ENCODE measurements at regions not wholly inside any gene's neighbourhood (a gene's known extent, or its start where the extent isn't known, plus 50 kb on each side); places are given as distances from the start of the nearest gene placed in this dataset.
"Not testable (repeated sequence)": the region's sequence is repeated elsewhere in the genome, so short reads cannot be mapped to it uniquely, and the experiment has no call there.

DNA sequence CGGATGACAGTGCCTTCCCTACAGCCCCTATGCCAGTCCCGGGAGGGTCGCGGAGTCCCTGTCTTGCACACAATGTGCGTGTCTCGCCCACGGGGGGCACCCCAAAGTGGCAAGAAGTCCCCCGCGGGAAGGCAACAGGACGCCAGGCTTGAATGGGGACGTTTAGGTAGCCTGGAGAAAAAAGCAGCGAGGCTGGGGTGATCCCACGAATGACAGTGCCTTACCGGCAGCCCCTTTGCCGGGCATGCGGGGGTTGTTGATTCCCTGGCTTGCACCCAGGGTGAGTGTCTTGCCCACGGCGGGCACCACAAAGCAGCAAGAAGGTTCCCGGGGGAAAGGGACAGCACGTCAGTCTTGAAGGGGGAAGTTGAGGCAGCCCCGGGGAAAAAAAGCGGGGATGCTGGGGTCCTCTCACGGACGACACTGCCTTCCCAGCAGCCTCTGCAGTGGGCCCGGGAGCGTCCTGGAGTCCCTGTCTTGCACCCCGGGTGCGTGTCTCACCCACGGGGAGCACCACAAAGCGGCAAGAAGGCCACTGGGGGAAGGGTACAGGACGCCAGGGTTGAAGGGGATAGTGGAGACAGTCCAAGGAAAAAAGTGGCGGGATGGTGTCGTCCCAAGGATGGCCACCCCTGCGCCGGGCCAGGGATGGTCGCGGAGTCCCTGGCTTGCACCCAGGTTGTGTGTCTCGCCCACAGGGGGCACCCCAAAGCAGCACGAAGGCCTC is 156.8 kb upstream of the ALG10B start:
- DNase-seq (ENCODE audit: low spot score): no peak

DNA sequence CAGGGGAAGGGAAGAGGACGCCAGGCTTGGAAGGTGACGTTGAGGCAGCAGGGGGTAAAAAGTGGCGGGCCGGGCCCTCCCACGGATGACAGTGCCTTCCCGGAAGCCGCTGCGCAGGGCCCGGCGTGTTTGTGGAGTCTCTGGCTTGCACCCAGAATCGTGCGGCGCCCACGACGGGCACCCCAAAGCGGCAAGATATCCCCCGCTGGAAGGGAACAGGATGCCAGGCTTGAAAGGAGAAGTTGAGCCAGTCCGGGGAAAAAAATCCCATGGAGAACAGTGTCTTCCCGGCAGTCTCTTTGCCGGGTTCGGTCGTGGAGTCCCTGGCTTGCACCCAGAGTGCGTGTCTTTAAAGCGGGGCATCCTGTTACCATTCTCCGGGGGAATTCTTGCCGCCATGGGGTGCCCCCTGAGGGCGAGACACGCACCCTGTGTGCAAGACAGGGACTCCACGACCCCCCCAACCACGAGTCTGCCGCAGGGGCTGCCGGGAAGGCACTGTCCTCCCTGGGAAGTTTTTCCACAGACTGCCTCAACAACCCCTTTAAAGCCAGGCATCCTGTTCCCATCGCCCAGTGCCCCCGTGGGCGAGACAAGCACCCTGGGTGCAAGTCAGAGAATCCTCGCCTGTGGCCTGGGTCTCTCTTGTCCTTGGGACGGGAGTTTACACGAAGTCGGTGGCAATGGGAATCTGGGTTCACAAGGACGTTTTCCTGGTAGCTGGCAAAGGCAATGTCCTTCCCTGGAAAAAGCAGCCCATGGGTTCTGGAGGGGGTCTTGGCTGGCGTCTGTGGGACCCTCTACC is 156.1 kb upstream of the ALG10B start:
- no peak for DNase-seq (ENCODE audit: low spot score)

DNA sequence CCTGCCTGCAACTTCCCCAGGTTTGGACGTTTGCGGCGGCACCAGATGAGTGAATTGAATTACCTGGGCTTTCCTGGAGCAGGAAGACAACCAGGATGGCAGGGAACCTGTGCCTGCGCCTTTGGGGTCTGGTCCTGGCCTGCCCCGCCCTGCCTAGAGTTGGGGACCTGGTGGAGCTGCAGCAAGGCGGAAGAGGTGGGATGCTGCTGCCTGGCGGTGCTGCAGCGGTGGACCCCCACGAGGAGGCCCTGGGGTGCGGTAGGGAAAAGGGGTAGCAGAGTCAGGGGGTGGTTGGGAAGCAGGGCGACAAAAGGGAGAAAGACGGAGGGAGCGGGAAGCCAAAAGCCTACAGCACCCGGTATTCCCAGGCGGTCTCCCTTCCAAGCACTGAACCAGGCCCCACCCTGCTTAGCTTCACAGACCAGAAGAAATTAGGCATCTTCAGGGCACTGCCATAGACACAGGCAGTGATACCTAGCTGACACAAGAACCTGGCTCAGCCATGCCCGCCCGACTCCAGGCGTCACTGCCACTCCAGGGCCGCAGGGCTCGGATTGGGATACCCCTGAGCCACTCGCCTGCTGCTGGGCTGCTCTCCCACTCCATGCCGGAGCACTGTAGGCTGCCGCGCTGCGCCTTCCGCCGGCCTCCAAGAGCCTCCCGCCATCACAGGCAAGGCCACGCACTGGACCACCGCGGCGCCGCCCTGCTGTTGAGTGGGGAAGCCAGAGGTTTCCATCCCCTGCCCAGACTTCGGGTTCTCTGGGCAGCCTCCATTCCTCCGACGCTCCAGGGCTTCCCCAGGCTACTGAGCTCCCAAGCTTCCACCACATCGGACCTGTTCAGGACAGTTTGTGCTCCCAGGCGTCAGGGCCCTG is 155.2 kb upstream of the ALG10B start:
- DNase-seq (ENCODE audit: low spot score): no peak

DNA sequence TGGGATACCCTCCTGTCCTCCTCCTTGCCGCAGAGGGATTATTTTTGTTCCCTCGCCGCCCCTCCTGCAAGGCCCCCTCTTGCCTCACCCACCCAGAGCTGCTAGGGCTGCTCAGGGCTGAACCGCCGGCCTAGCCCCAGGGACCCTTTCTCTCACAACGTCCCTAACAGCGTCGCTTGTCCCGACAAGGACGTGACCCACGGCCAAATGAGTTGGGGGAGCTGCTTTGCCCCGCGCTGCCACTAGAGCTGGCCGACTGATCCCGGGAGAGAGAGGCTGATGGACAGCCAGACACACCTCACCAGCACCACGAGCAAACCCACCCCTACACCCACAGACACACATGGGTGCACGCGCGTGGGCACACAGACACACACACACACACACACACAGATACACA is 154.6 kb upstream of the ALG10B start:
- no peak for DNase-seq (ENCODE audit: low spot score)

DNA sequence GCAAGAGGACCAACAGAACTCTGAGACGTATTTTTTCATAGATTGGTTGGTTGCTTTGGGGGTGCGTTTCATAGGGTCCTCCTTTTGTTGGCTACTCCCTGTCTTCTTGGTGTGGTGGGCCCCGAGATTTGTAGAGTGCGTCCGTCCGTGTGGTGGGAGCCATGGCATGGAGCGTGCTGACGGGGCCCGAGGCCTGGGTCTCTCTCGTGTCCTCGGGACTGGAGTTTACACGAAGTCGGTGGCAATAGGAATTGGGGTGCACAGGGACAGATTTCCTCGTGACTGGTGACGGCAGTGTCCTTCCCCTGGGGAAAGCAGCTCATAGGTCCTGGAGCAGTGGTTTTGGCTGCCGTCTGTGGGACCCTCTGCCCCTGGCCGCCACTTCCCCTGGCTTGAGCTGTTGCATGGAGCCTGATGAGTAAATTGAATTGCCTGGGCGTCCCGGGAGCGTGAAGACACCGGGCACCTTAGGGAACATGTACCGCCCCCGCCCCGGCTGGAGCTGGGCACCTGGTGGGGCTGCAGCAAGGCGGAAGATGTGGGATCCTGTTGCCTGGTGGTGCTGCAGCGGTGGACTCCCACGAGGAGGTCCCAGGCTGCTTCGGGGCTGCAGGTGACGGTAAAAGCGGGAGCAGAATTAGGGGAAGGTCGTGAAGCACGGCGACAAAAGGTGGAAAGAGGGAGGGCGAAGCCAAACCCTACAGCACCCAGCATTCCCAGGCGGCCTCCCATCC is 153.7 kb upstream of the ALG10B start:
- no peak for DNase-seq (ENCODE audit: low spot score)

DNA sequence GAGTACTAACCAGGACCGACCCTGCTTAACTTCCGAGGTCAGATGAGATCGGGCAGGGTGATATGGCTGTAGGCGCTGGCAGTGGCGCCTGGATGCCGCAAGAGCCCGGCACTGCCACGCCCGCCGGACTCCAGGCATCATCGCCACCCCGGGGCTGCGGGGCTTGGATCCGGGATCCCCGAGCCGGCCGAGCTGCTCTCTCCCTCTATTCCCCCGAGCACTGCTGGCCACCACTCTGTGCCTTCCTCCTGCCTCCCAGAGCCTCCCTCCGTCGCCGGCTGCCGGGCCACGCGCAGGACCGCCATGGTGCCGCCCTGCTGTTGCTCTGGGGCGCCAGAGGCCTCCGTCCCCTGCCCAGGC is 153.2 kb upstream of the ALG10B start:
- no peak for DNase-seq (ENCODE audit: low spot score)

DNA sequence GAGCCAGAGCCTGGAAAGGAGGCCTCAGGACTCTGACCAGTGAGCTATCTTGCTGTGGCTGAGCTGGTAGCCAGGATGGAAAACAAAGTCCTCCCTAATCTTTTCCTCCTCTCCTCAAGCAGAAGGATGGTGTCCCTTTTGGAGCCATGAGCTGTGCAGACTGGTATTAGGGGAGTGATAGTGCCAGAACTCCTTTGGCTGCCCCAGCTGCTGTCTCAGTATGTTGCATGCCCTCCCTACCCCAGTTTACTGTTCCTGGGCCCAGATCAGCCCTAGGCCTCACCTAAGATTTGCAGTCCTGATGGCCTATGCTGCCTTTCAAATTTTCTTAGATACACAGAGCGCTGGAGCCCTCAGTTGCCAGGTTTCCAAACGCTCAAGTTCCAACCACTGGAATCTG is 150.3 kb upstream of the ALG10B start:
- DNase-seq (ENCODE audit: low spot score): no peak

DNA sequence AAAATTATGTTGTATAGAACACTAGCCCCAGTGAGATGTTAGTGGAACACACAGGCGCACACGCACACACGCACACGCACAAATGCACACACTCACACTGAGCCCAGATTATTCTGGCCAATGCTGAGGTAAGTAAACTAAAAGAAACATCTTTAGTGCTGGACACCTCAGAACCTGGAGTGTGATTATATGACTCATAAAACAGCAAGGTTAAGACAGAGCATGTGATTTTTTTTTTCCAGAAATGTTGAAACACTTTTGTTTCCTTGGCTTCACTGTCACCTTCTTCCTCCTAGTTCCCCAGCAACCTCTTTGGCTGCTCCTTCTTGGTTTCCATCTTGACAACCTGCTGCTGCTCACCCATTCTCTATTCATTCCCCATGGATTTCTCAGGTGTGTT is 141.0 kb upstream of the ALG10B start:
- no peak for DNase-seq (ENCODE audit: low spot score)

DNA sequence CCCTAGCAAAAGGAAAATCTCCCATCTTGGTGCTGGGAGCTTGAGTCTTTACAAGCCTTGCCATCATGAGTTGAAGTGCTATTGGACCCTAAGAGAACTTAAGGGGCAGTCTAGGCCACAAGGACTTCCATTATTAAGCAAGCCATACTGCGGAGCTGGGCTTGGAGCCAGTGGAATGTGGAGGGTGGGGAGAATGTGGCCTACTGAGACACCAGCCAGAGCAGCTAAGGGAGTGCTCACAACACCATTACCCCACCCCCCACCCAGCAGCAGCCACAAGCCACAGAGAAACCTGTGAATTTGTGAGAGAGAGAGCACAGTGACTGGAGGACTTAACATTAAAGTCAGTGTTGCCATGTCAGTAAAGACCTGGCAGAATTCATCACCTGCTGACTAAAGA is 133.0 kb upstream of the ALG10B start:
- not testable (repeated sequence) for DNase-seq (ENCODE audit: low spot score)

DNA sequence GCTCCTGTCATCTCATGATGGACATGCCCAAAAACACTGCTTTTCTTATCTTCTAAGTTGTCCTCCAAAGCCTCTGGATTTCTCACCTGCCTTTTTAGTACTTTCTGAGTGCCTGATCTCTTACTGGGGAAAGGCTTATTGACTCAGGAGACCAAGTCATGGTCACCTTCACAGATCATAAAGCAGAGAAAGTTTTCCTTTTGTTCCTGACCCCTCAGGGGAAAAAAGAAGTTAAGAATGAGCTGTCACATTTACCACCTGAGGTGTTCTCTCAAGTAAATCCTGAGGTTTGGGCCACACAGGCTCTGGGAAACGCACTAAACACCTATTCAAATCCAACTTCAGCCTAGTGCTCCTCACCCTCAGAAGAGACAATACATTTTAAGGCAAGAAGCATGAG is 119.3 kb upstream of the ALG10B start:
- not testable (repeated sequence) for DNase-seq (ENCODE audit: low spot score)

DNA sequence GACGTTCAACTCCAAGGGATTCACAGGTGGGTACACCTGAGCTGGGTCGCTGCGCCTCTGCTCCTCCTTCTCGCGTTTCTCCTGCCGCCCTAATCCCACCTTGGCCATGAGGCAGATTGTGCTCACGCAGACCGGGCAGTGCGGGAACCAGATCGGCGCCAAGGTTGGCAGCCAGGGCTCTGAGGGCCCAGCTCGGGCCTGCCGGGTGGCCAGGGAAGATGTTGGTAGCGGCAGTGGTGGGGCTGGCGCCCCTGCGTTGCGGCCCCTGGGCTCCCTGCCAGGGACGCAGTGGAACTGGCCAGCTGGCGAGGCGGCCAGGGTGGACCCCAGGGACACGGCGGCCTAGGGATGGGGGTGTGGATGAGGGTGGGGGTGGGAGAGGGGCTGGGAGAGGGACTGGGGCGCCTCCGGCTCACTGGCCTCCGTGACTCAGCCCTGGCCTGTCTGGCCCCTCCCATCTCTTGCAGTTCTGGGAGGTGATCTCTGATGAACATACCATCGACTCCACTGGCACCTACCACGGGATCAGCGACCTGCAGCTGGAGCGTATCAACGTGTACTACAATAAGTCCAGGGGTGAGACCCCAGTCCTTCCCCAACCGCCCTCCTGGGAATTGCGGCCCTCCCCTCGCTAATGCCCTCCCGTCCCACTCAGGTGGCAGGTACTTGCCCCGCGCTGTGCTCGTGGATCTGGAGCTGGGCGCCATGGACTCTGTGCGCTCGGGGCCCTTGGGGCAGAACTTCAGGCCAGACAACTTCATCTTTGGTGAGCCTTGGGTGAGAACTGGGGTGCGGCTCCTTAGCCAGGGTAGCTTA is 114.9 kb upstream of the ALG10B start:
- DNase-seq (ENCODE audit: low spot score): no peak

DNA sequence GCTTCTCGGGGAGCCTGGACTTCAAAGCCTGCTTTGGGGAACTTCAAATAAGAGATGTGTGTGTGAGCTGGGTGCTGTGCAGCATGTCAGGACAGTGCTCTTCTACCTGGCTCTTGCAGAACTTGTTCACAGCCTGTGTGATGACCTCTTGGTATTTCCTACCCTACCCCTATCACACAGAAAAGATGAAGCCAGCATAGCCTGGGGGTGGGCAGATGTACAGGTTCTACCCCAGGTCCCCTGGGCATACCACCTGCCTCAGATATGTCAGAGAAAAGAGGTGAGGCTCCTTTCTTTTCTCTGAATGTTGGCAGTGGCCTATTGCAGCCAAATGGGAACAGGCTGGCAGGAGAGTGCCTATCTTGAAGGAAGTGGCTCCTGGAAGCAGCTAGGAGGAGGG is 111.7 kb upstream of the ALG10B start:
- no peak for DNase-seq (ENCODE audit: low spot score)

DNA sequence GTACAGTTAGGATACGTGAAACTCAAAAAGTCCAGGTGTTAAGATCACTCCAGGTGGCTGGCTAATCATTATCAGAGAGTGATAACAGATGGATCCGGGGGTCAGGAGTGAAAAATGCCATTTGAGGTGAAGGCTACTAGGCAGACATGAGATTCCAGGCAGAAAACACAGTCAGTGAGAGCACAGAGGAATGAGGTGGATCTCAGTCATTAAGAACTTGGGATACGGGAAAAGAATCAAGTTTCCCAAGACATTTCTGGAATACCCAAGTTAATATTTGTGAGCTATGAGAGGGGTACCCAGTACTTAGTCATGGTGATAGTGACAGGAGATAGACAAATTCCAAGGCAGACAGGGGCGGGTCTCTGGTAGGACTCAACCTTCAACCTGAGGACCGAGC is 94.6 kb upstream of the ALG10B start:
- no peak for DNase-seq (ENCODE audit: low spot score)

DNA sequence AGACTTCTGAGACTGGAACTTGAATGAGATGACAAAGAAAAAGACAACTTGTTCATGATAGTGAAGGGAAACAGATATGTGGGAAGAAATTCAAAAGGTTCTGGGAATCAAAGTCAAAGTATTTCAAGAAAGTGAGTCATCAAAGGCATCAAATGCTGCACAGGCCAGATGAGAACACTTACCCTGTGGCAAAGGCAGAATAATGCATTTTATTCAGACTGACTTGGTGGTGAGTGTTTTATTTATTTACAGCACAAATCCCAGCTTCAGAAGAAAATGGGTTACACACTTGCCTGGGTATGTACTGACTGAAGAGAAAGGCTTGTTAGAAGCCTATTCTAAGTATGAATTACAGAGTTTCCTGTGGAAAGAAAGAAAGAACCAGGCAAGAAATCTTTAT is 78.2 kb upstream of the ALG10B start:
- not testable (repeated sequence) for DNase-seq (ENCODE audit: low spot score)

DNA sequence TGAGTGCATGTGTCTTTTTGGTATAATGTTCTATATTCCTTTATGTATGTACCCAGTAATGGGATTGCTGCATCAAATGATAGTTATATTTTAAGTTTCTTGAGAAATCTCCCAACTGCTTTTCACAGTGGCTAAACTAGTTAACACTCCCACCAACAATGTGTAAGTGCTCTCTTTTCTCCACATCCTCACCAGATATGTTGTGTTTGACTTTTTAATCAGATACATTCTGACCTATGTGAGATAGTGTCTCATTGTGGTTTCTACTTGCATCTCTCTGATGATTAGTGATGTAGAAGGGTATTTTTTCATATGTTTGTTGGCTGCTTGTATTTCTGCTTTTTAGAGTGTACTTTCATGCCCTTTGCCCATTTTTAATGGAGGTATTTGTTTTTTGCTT is 62.8 kb upstream of the ALG10B start:
- DNase-seq (ENCODE audit: low spot score): no peak

DNA sequence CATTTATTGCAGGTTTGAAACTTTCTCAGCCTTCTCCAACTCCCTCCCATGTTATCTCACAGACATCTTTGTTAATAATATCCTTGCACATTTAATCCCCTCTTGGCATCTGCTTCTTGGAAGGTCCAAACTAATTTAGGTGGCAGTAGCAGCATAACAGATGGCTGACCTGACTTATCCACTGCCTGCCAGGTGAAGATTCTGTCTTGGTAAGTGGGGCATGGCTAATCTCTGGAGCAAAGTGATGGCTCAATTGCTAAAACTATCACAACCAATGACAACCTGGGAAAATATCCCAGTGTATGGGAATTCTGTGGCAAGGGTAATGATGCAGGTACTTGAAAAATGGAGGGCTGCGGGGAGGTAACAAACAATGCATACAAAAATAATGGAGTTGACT is 58.2 kb upstream of the ALG10B start:
- DNase-seq (ENCODE audit: low spot score): no peak
